ENCODE measurements at regions not wholly inside any gene's neighbourhood (a gene's known extent, or its start where the extent isn't known, plus 50 kb on each side); places are given as distances from the start of the nearest gene placed in this dataset.
A peak's percentile ranks its signal among the peaks of the same experiment; 100 is the strongest.

DNA sequence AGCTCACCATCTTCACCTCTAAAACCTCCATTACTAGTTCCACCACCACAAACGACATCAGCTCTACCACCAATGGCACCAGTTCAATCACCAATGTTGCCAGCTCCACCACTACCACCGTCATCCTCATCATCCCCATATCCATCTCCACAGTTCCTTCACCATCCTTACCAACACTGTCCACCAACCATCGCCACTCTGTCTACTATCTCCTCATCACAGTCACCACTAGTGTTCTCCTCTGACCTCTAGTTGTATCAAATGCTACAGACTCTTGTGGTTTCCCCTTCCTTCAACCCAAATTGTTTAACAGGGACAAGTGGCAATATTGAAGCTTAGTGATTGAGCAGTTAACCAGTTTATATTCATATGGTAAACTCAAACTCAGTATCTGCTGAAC, 182.6 kb downstream of the CAAP1 start:
- ChIA-PET CTCF (interaction anchor here (1.1 to 1.8 kb wide), 5 partner anchors 11 to 17 kb away, joined by 3 to 6 read pairs (median 3); no protein-coding TSS in a partner anchor), POLR2A (no interaction called here)
- H2AFZ ChIP-seq (ENCODE audit: low read depth), result no peak overlapping the region

DNA sequence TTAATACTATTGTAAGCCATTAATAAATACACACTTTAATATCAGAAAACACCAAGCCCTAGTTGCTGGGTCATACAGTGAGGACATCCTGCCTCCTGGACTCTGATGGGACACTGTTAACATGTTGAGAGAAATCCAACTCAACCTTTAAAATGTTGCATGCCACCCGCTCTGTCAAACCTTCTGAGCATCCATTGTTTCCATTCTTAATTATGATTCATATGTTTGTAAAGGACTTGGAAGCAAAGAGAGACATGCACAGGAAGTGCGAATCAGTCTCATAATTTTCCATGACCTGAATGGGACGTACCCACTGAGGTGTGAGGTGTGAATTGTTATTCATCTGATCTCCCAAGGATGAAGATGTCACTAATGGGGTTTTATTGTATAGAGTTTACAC, 186.4 kb downstream of the CAAP1 start:
- H3K4me3 ChIP-seq (ENCODE audit: low read depth in 2 of 2, low read length in 1 of 2), result no peak overlapping the region
- 44% methylated on average over 3 of the region's 3 CpGs for WGBS (ENCODE audit: low lambda C conversion rate)
- H3K27me3 ChIP-seq (ENCODE audit: insufficient read depth), result no peaks in the 10 kb centered on the region
- H3K9me3 ChIP-seq, result no peaks in the 10 kb centered on the region
- POLR2A ChIA-PET, result no interaction called here
- CTCF ChIA-PET, result no interaction called here
- no peak overlapping the region for H2AFZ ChIP-seq (ENCODE audit: low read depth)
- H3K9ac ChIP-seq, result no peak overlapping the region
- no peak overlapping the region for H3K4me2 ChIP-seq
- H3K4me1 ChIP-seq (ENCODE audit: control insufficient read depth in 1 of 2, insufficient read depth in 2 of 2, low read depth in 1 of 2, low read length in 1 of 2), result no peaks in the 10 kb centered on the region
- no peaks in the 10 kb centered on the region for H3K36me3 ChIP-seq (replicated peaks in 1 of 2; ENCODE audit: control insufficient read depth in 1 of 2, insufficient read depth in 2 of 2, low read length in 1 of 2)
- no peaks in the 10 kb centered on the region for H3K9me2 ChIP-seq
- H3K79me2 ChIP-seq (ENCODE audit: insufficient read depth), result no peaks in the 10 kb centered on the region
- no peak overlapping the region for H3K27ac ChIP-seq (ENCODE audit: low read depth in 2 of 2, low read length in 1 of 2)
- no peaks in the 10 kb centered on the region for H4K20me1 ChIP-seq (ENCODE audit: insufficient read depth)
- no peak for DNase-seq
- H3F3A ChIP-seq (replicated peaks; ENCODE audit: insufficient read depth), result no peaks in the 10 kb centered on the region
- TF ChIP-seq GATA2 (CRISPR knock-in tag; IDR thresholded peaks at IDR 0.05) (no peak), CHD2 (IDR thresholded peaks at IDR 0.05; ENCODE audit: low read length, partially characterized antibody) (no peak), TAF1 (IDR thresholded peaks at IDR 0.05; ENCODE audit: borderline replicate concordance, low read depth, low read length) (no peak), FOXJ3 (CRISPR knock-in tag; IDR thresholded peaks at IDR 0.05) (no peak), TEAD4 (IDR thresholded peaks at IDR 0.05; ENCODE audit: borderline replicate concordance, insufficient read depth) (no peak), RXRA (IDR thresholded peaks at IDR 0.05; ENCODE audit: borderline replicate concordance, low read depth) (no peak), TCF12 (IDR thresholded peaks at IDR 0.05) (no peak), SIN3A (IDR thresholded peaks at IDR 0.05; ENCODE audit: borderline replicate concordance, low read depth, low read length) (no peak), EZH2phosphoT487 (IDR thresholded peaks at IDR 0.05; ENCODE audit: borderline replicate concordance, low read depth) (no peak)

More for the DNA sequence above, 182.6 kb downstream of the CAAP1 start:
- Histone ChIP-seq H3K9ac (no peak overlapping the region), H3K36me3 (replicated peaks in 1 of 2; ENCODE audit: control insufficient read depth in 1 of 2, insufficient read depth in 2 of 2, low read length in 1 of 2) (no peaks in the 10 kb centered on the region), H3K4me2 (no peak overlapping the region), H3K9me2 (no peaks in the 10 kb centered on the region), H3F3A (replicated peaks; ENCODE audit: insufficient read depth) (no peaks in the 10 kb centered on the region), H3K27me3 (ENCODE audit: insufficient read depth) (no peaks in the 10 kb centered on the region), H3K4me1 (ENCODE audit: control insufficient read depth in 1 of 2, insufficient read depth in 2 of 2, low read depth in 1 of 2, low read length in 1 of 2) (no peaks in the 10 kb centered on the region), H3K27ac (ENCODE audit: low read depth in 2 of 2, low read length in 1 of 2) (no peak overlapping the region), H3K9me3 (no peaks in the 10 kb centered on the region), H3K4me3 (ENCODE audit: low read depth in 2 of 2, low read length in 1 of 2) (no peak overlapping the region), H4K20me1 (ENCODE audit: insufficient read depth) (no peaks in the 10 kb centered on the region), H3K79me2 (ENCODE audit: insufficient read depth) (no peaks in the 10 kb centered on the region)
- no peak for TF ChIP-seq RCOR1 (IDR thresholded peaks at IDR 0.05; ENCODE audit: low read length)
- DNase-seq, result no peak
- 30% methylated on average over 3 of the region's 3 CpGs for WGBS (ENCODE audit: low lambda C conversion rate)

DNA sequence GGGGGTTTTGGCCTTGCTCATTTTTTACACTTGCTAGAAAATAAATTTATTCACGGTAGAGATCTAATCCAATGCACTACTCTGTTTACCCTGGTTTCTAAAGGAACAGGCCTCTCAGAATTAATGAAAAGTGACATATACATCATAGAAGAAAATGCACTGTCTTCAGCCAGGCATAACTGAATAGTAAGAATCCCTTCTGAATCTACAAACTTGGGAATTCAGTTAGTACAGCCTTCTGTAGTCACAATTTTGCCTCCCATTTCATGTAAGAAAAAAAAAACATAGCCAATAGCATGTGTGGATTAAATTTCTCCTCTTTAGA, 197.3 kb downstream of the CAAP1 start:
- Histone ChIP-seq H3K79me2 (ENCODE audit: insufficient read depth) (no peaks in the 10 kb centered on the region), H3K4me3 (ENCODE audit: low read depth in 2 of 2, low read length in 1 of 2) (no peak overlapping the region), H3K36me3 (replicated peaks in 1 of 2; ENCODE audit: control insufficient read depth in 1 of 2, insufficient read depth in 2 of 2, low read length in 1 of 2) (no peaks in the 10 kb centered on the region), H3K4me2 (no peak overlapping the region), H4K20me1 (ENCODE audit: insufficient read depth) (no peaks in the 10 kb centered on the region), H3F3A (replicated peaks; ENCODE audit: insufficient read depth) (no peaks in the 10 kb centered on the region), H3K9me2 (no peaks in the 10 kb centered on the region), H3K9ac (no peak overlapping the region), H3K9me3 (no peaks in the 10 kb centered on the region), H3K4me1 (ENCODE audit: control insufficient read depth in 1 of 2, insufficient read depth in 2 of 2, low read depth in 1 of 2, low read length in 1 of 2) (peaks cover 0 to 5% of the 10 kb centered on the region in 2 experiments; a peak in 2 of 4 replicates), H3K27ac (ENCODE audit: low read depth in 2 of 2, low read length in 1 of 2) (peak overlapping the region; percentile 23 to 55; a peak in 1 of 4 replicates), H3K27me3 (ENCODE audit: insufficient read depth) (no peaks in the 10 kb centered on the region), H2AFZ (ENCODE audit: low read depth) (no peak overlapping the region)
- CTCF ChIA-PET, result no interaction called here
- POLR2A ChIA-PET, result no interaction called here
- WGBS (ENCODE audit: low lambda C conversion rate), result 0% methylated on average over 1 of the region's 1 CpG
- DNase-seq, result no peak
- TF ChIP-seq, protein P1, sequence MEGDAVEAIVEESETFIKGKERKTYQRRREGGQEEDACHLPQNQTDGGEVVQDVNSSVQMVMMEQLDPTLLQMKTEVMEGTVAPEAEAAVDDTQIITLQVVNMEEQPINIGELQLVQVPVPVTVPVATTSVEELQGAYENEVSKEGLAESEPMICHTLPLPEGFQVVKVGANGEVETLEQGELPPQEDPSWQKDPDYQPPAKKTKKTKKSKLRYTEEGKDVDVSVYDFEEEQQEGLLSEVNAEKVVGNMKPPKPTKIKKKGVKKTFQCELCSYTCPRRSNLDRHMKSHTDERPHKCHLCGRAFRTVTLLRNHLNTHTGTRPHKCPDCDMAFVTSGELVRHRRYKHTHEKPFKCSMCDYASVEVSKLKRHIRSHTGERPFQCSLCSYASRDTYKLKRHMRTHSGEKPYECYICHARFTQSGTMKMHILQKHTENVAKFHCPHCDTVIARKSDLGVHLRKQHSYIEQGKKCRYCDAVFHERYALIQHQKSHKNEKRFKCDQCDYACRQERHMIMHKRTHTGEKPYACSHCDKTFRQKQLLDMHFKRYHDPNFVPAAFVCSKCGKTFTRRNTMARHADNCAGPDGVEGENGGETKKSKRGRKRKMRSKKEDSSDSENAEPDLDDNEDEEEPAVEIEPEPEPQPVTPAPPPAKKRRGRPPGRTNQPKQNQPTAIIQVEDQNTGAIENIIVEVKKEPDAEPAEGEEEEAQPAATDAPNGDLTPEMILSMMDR (IDR thresholded peaks at IDR 0.05), result no peak
- TF ChIP-seq ELF1 (IDR thresholded peaks at IDR 0.05), result no peak
- TF ChIP-seq EZH2phosphoT487 (IDR thresholded peaks at IDR 0.05; ENCODE audit: borderline replicate concordance, low read depth), result no peak
- TF ChIP-seq, protein P2, sequence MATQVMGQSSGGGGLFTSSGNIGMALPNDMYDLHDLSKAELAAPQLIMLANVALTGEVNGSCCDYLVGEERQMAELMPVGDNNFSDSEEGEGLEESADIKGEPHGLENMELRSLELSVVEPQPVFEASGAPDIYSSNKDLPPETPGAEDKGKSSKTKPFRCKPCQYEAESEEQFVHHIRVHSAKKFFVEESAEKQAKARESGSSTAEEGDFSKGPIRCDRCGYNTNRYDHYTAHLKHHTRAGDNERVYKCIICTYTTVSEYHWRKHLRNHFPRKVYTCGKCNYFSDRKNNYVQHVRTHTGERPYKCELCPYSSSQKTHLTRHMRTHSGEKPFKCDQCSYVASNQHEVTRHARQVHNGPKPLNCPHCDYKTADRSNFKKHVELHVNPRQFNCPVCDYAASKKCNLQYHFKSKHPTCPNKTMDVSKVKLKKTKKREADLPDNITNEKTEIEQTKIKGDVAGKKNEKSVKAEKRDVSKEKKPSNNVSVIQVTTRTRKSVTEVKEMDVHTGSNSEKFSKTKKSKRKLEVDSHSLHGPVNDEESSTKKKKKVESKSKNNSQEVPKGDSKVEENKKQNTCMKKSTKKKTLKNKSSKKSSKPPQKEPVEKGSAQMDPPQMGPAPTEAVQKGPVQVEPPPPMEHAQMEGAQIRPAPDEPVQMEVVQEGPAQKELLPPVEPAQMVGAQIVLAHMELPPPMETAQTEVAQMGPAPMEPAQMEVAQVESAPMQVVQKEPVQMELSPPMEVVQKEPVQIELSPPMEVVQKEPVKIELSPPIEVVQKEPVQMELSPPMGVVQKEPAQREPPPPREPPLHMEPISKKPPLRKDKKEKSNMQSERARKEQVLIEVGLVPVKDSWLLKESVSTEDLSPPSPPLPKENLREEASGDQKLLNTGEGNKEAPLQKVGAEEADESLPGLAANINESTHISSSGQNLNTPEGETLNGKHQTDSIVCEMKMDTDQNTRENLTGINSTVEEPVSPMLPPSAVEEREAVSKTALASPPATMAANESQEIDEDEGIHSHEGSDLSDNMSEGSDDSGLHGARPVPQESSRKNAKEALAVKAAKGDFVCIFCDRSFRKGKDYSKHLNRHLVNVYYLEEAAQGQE (IDR thresholded peaks at IDR 0.05; ENCODE audit: low read depth, low read length), result no peak
- TF ChIP-seq FOXJ3 (CRISPR knock-in tag; IDR thresholded peaks at IDR 0.05), result no peak
- no peak for TF ChIP-seq CHD2 (IDR thresholded peaks at IDR 0.05; ENCODE audit: low read length, partially characterized antibody)
- TF ChIP-seq GATA2 (CRISPR knock-in tag; IDR thresholded peaks at IDR 0.05), result no peak
- TF ChIP-seq RCOR1 (IDR thresholded peaks at IDR 0.05; ENCODE audit: low read length), result no peak
- TF ChIP-seq EP300 (IDR thresholded peaks at IDR 0.05; ENCODE audit: borderline replicate concordance in 1 of 2, low read depth in 1 of 2, low read length in 1 of 2), result no peak
- TF ChIP-seq JUND (IDR thresholded peaks at IDR 0.05), result no peak

Data from SK-N-SH (cell line).